ENCODE measurements at regions not wholly inside any gene's neighbourhood (a gene's known extent, or its start where the extent isn't known, plus 50 kb on each side); places are given as distances from the start of the nearest gene placed in this dataset.
A peak's percentile ranks its signal among the peaks of the same experiment; 100 is the strongest.

DNA sequence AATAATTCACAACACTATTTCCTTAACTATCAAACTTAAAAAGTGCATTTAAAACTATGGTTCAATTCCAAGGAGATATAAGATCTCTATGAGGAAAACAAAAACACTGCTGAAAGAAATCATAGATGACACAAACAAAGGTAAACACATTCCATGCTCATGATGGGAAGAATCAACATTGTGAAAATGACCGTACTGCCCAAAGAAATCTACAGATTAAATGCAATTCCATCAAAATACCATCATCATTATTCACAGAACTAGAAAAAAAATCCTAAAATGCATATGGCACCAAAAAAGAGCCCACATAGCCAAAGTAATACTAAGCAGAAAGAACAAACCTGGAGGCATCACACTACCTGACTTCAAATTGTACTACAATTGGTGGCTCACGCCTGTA lies 159.9 kb upstream of the EEPD1 start:
- POLR2A ChIA-PET, result no interaction called here
- ATAC-seq (peak in 1 of 2 experiments; percentile 57; a peak in 3 of 6 replicates), DNase-seq (ENCODE audit: low read depth in 1 of 2, low spot score in 1 of 2) (peak in 1 of 2 experiments; percentile 64), FAIRE-seq (peak; percentile 86)
- Histone ChIP-seq H3K4me2 (peak overlapping the region; percentile 37; the same call in 2 of the 3 replicates), H3K4me1 (peaks cover 21% of the 10 kb centered on the region), H3K9me3 (no peaks in the 10 kb centered on the region), H3K27ac (peak overlapping the region; percentile 47 to 56; a peak in 5 of 6 replicates), H3K4me3 (no peak overlapping the region)
- CTCF ChIA-PET, result interaction anchor here (2.4 to 4.4 kb wide), 2 partner anchors 8 to 298 kb away, joined by 12 to 30 read pairs; no protein-coding TSS in a partner anchor
- TF ChIP-seq FOSB (CRISPR knock-in tag; IDR thresholded peaks at IDR 0.05) (no peak), SMC3 (IDR thresholded peaks at IDR 0.05) (no peak), ZNF302 (CRISPR knock-in tag; IDR thresholded peaks at IDR 0.05) (no peak), RCOR1 (IDR thresholded peaks at IDR 0.05; ENCODE audit: low read depth, low read length) (no peak), JUNB (IDR thresholded peaks at IDR 0.05) (0 out of 2 replicates have a peak, but pooled peaks have one; percentile 38), CEBPB (IDR thresholded peaks at IDR 0.05) (peak in 1 of 2 experiments; percentile 69; a peak in 2 of 4 replicates), CHD4 (IDR thresholded peaks at IDR 0.05; ENCODE audit: borderline replicate concordance) (no peak), CBX8 (IDR thresholded peaks at IDR 0.05) (no peak), FOSL2 (IDR thresholded peaks at IDR 0.05) (0 out of 2 replicates have a peak, but pooled peaks have one; percentile 10), FOSL2 (CRISPR knock-in tag; IDR thresholded peaks at IDR 0.05) (peak; percentile 75), CBX2 (IDR thresholded peaks at IDR 0.05; ENCODE audit: borderline replicate concordance, low read depth) (no peak), EHF (CRISPR knock-in tag; IDR thresholded peaks at IDR 0.05) (no peak), RAD21 (conservative IDR thresholded peaks at IDR 0.05 in 1 of 2, IDR thresholded peaks at IDR 0.05 in 1 of 2) (no peak; a peak in 1 of 5 replicates), POLR2A (IDR thresholded peaks at IDR 0.05; ENCODE audit: low read length) (no peak), GATA3 (IDR thresholded peaks at IDR 0.05; ENCODE audit: borderline replicate concordance) (peak; percentile 71; the same call in 1 of the 2 replicates)
- TF ChIP-seq, protein P1, sequence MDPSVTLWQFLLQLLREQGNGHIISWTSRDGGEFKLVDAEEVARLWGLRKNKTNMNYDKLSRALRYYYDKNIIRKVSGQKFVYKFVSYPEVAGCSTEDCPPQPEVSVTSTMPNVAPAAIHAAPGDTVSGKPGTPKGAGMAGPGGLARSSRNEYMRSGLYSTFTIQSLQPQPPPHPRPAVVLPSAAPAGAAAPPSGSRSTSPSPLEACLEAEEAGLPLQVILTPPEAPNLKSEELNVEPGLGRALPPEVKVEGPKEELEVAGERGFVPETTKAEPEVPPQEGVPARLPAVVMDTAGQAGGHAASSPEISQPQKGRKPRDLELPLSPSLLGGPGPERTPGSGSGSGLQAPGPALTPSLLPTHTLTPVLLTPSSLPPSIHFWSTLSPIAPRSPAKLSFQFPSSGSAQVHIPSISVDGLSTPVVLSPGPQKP (IDR thresholded peaks at IDR 0.05; ENCODE audit: low read depth, low read length), result no peak
- TF ChIP-seq, protein P2, sequence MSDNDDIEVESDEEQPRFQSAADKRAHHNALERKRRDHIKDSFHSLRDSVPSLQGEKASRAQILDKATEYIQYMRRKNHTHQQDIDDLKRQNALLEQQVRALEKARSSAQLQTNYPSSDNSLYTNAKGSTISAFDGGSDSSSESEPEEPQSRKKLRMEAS (IDR thresholded peaks at IDR 0.05), result peak; percentile 25; the same call in 1 of the 2 replicates
- TF ChIP-seq, protein P3, sequence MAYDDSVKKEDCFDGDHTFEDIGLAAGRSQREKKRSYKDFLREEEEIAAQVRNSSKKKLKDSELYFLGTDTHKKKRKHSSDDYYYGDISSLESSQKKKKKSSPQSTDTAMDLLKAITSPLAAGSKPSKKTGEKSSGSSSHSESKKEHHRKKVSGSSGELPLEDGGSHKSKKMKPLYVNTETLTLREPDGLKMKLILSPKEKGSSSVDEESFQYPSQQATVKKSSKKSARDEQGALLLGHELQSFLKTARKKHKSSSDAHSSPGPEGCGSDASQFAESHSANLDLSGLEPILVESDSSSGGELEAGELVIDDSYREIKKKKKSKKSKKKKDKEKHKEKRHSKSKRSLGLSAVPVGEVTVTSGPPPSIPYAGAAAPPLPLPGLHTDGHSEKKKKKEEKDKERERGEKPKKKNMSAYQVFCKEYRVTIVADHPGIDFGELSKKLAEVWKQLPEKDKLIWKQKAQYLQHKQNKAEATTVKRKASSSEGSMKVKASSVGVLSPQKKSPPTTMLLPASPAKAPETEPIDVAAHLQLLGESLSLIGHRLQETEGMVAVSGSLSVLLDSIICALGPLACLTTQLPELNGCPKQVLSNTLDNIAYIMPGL (CRISPR knock-in tag; IDR thresholded peaks at IDR 0.05; ENCODE audit: borderline replicate concordance), result no peak
- 28% methylated on average over 2 of the region's 2 CpGs for WGBS (ENCODE audit: missing lambda C conversion rate)

DNA sequence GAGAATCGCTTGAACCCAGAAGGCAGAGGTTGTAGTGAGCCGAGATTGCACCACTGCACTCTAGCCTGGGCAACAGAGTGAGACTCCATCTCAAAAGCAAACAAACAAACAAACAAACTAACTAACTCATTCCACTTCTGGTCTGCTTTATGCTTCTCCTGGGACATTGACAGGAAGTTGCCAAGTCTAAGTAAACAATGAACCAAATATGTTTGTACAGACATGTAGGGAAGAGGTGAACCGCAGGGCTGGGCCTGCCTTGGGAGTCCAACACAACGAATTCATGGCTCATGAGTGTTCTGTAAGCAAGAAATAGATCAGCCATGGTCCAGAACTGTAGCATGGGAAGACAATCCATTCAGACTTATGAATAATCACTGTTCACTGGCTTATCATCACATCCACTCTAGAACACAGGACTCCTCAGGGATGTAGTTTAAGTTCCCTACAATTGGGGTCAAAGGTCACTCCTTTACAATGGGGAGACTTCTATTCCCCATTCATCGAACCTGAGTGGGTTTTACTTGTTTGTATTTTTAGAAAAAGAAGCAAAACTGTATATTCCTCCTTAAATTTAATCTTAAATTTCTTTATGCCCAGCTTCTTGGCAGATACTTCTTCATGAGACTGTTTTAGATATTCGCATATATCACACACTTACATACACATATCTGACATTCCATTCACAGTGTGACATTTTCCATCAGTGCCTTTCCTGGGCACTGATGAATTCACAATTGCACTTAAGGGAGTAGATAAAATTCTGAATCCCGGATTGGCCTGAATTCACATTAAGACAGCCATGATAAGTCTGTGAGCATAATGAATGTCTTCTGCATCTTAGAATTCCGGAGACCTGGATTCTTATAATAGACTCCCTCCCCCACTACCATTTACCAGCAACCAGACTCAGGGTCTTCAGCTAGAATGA lies 159.1 kb upstream of the EEPD1 start:
- Histone ChIP-seq H3K9me3 (no peaks in the 10 kb centered on the region), H3K4me1 (peaks cover 21% of the 10 kb centered on the region), H3K27ac (peak overlapping the region; percentile 47 to 56; a peak in 5 of 6 replicates), H3K4me3 (no peak overlapping the region), H3K4me2 (peak overlapping the region; percentile 37)
- DNase-seq (ENCODE audit: low read depth in 1 of 2, low spot score in 1 of 2) (peak in 1 of 2 experiments; percentile 81), FAIRE-seq (no peak), ATAC-seq (peak; percentile 86 to 88)
- ChIA-PET POLR2A (no interaction called here), CTCF (interaction anchor here (2.4 to 4.4 kb wide), 2 partner anchors 9 to 297 kb away, joined by 12 to 30 read pairs; no protein-coding TSS in a partner anchor)
- TF ChIP-seq GATA3 (IDR thresholded peaks at IDR 0.05; ENCODE audit: borderline replicate concordance) (peak; percentile 3; the same call in 1 of the 2 replicates), TP53 (CRISPR knock-in tag; IDR thresholded peaks at IDR 0.05) (no peak)
- WGBS (ENCODE audit: missing lambda C conversion rate), result 43% methylated on average over 8 of the region's 8 CpGs

DNA sequence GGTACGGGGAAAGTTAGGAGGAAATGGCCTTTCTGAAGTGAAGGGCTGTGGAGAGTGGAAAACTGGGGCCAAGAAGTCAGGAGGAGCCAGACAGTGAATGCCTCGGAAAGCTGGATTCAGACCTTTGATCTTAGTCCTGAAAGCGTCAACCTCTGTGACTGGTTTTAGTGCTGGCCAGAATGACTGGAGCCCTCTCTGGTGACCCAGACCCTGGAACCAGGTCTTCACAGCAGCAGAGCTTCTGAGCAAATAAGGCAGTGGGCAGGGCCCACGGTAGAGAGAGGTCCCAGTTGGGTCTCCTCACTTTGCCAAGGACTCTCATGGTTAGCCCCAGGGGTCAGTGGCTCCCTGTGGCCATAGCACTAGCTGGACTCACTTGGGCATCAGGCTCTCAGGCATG lies 157.7 kb upstream of the EEPD1 start:
- no peak for DNase-seq (ENCODE audit: low read depth in 1 of 2, low spot score in 1 of 2)
- Histone ChIP-seq H3K4me2 (no peak overlapping the region), H3K4me3 (no peak overlapping the region), H3K27ac (no peak overlapping the region), H3K4me1 (peaks cover 21% of the 10 kb centered on the region), H3K9me3 (no peaks in the 10 kb centered on the region)
- no peak for FAIRE-seq
- ChIA-PET POLR2A (no interaction called here), CTCF (interaction anchor here (0.9 to 4.4 kb wide), 4 partner anchors 10 to 296 kb away, joined by 4 to 30 read pairs (median 10); no protein-coding TSS in a partner anchor)
- 83% methylated on average over 4 of the region's 4 CpGs for WGBS (ENCODE audit: missing lambda C conversion rate)
- ATAC-seq, result no peak
- TF ChIP-seq TFCP2L1 (CRISPR knock-in tag; IDR thresholded peaks at IDR 0.05) (no peak), GATA3 (IDR thresholded peaks at IDR 0.05; ENCODE audit: borderline replicate concordance) (no peak), EHMT2 (IDR thresholded peaks at IDR 0.05; ENCODE audit: low read depth) (no peak), CEBPB (IDR thresholded peaks at IDR 0.05) (no peak), NPAS2 (CRISPR knock-in tag; IDR thresholded peaks at IDR 0.05; ENCODE audit: borderline replicate concordance) (no peak), MAZ (IDR thresholded peaks at IDR 0.05; ENCODE audit: borderline replicate concordance, low read depth, low read length) (no peak), CBX8 (IDR thresholded peaks at IDR 0.05) (no peak), JUN (IDR thresholded peaks at IDR 0.05) (no peak), SMC3 (IDR thresholded peaks at IDR 0.05) (no peak), HDAC2 (IDR thresholded peaks at IDR 0.05) (no peak), JUNB (IDR thresholded peaks at IDR 0.05) (no peak), KDM5A (IDR thresholded peaks at IDR 0.05) (no peak), RARB (CRISPR knock-in tag; IDR thresholded peaks at IDR 0.05) (no peak)
- TF ChIP-seq, protein P4, sequence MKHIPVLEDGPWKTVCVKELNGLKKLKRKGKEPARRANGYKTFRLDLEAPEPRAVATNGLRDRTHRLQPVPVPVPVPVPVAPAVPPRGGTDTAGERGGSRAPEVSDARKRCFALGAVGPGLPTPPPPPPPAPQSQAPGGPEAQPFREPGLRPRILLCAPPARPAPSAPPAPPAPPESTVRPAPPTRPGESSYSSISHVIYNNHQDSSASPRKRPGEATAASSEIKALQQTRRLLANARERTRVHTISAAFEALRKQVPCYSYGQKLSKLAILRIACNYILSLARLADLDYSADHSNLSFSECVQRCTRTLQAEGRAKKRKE (CRISPR knock-in tag; IDR thresholded peaks at IDR 0.05; ENCODE audit: low read depth), result no peak
- TF ChIP-seq, protein P5, sequence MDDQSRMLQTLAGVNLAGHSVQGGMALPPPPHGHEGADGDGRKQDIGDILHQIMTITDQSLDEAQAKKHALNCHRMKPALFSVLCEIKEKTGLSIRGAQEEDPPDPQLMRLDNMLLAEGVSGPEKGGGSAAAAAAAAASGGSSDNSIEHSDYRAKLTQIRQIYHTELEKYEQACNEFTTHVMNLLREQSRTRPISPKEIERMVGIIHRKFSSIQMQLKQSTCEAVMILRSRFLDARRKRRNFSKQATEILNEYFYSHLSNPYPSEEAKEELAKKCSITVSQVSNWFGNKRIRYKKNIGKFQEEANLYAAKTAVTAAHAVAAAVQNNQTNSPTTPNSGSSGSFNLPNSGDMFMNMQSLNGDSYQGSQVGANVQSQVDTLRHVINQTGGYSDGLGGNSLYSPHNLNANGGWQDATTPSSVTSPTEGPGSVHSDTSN (IDR thresholded peaks at IDR 0.05), result no peak
